ENCODE measurements at regions not wholly inside any gene's neighbourhood (a gene's known extent, or its start where the extent isn't known, plus 50 kb on each side); places are given as distances from the start of the nearest gene placed in this dataset.

DNA sequence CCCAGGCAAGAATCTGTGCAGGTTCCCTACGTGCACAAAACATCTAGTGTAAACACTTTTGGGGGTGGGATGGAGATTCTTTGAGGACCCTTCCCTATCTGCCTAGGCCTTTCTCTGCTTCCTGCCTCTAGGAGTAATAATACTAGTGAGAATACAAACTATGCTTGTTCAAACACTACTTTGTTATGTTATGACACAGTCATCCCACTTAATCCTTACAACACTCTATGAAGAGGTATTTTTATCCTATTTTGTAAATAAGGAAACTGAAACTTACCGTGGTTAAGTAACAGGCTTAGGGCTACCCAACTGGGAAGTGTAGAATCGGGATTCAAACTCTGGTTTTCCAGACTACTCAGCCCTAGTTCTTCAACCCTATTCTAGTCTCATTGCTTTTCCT is 96.5 kb downstream of the KCNA5 start:
- TF ChIP-seq, protein P1, sequence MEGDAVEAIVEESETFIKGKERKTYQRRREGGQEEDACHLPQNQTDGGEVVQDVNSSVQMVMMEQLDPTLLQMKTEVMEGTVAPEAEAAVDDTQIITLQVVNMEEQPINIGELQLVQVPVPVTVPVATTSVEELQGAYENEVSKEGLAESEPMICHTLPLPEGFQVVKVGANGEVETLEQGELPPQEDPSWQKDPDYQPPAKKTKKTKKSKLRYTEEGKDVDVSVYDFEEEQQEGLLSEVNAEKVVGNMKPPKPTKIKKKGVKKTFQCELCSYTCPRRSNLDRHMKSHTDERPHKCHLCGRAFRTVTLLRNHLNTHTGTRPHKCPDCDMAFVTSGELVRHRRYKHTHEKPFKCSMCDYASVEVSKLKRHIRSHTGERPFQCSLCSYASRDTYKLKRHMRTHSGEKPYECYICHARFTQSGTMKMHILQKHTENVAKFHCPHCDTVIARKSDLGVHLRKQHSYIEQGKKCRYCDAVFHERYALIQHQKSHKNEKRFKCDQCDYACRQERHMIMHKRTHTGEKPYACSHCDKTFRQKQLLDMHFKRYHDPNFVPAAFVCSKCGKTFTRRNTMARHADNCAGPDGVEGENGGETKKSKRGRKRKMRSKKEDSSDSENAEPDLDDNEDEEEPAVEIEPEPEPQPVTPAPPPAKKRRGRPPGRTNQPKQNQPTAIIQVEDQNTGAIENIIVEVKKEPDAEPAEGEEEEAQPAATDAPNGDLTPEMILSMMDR (IDR thresholded peaks at IDR 0.05), result no peak

DNA sequence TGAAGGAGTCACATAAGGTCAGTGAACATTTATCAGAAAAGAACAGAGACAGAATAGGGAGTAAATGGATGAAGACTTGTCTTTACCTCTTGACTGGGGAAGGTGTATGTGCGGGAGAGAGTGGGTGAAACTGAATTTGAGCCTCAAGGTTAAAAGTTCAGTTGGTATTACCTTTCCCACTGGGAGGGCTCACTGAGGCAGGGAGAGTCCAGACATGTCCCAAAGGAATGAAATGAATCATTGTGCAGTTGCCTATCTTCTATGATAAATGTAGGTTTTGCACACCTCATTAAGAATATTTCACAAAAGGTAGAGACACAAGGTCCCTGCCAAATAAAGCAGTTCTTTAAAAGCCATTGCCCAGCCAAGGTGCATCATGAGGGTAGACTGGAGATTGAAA is 105.2 kb downstream of the KCNA5 start:
- TF ChIP-seq, protein P1 (IDR thresholded peaks at IDR 0.05), result no peak

DNA sequence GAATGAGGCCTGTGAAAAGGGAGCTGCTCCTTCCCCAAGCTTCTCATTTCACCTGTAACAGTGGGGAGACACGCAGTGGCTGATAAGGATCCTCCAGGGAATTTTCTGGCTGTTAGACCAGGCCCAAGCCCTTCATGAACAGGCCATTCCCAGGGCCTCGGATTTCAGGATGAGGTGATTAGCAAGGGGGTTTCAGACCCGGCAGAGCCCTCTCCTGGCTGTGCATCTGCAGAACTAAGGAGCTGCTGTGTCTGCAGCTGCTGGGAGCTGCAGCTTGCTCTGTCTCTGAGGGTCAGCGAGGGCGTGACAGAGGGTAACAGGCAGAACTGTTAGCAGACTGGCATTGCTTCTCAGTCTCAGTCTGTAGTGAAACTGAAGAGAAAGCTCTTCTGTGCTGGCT is 110.4 kb downstream of the KCNA5 start:
- TF ChIP-seq, protein P1 (IDR thresholded peaks at IDR 0.05), result no peak

DNA sequence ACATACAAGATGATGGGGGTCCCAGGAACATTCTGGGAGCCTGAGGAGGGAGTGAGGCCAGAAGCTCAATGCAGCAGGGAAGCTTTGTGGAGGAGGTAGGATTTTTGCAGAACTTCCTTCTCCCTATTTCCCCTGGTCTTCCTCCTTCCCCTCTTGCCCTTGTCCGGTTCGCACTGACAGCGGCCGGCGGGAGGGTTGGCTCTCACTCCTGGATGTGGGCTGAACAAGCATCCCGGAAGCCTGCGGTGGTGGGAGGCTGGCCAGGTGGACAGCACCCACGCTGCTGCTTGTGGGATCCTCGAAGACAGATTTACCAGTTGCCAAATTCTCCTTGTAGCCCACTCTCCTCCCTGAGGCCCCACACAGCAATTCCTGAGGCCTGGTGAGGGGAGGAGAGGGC is 112.2 kb downstream of the KCNA5 start:
- TF ChIP-seq, protein P1 (IDR thresholded peaks at IDR 0.05), result no peak

DNA sequence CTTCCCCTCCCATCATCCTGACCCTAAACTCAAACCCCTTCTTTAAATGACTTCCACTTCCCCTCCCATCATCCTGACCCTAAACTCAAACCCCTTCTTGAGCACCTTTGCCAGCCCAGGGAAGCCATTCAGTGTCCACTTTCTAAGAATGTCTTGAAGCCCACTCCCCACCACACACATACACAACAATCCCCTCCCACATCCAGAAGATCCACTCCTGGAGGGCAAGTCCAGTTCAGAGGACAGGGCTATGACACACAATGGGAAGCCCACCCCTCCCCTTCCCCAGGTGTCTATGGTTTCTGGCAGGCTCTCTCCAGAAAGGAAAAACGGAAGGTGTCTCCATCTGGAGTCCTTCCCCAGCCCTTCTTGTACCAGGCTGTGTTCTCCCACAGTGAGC is 117.1 kb downstream of the KCNA5 start:
- TF ChIP-seq, protein P1 (IDR thresholded peaks at IDR 0.05), result no peak

DNA sequence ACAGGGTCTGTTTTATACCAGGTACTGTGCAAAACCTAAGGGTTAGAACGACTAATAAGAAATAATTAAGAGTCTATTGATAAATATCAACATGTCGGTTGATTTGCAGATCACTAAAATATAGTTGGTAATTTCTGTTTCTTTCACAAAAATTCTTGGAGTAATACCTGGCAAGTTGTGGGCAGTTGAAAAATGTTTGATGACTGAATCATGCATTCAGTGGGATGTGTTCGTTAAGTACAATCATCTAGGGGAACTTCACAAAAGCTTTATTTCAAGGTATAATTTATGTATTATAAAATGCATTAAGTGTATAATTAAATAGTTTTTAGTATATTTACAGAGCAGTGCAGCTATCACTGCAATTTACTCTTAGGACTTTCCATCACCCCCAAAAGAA is 120.0 kb downstream of the KCNA5 start:
- TF ChIP-seq, protein P1 (IDR thresholded peaks at IDR 0.05), result no peak

DNA sequence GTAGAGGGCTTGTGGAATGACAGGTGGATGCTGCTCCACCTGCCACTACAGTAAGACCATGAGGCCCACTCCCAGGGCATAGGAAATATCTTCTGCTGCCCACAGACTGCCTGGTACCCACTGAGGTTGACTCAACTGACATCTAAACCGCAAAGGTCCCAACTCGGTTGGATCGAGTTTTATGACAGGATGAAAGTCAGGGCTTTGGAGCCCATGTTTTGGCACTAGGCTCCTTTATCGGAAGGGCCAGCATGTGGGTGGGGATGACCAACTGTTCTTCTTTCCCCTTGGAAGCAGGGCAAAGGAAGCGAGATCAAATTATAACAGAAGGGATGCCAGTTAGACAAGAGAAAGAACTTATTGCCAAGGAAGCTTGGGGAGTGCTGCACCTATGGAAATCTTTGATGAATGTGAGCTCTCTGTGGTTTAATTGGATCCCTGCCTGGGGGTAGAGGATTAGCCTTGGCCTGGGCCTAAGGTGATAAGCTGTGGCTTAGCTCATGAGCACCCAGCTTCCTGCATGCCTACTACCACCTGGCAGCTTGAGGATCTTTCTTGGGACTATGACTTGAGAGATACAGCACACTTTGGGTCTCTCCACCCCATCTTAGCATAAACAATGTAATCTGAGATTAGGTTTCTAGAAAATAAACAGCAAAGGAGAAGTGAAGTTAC is 121.8 kb downstream of the KCNA5 start:
- TF ChIP-seq, protein P1 (IDR thresholded peaks at IDR 0.05), result no peak

DNA sequence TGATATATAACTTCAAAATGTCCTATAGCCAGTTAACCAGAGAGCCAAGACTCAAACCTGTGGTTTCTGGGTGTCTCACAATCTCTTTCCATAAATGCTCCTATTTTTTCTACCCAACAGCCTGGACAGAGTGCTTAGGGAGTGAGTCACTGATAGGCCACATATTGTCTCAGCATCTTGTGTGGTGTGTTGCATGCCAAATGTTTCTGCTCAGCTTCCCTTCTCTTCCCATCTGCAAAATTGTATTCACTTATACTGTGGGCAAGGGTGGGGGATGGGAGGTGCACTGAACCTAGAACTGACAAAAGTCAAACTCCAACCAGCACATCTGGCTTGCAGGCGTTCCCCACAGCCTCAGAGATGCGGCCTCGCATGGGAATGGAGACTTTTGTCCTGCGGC is 123.3 kb downstream of the KCNA5 start:
- TF ChIP-seq, protein P1 (IDR thresholded peaks at IDR 0.05), result no peak
